CMK (cell line): ENCODE measurements at regions not wholly inside any gene's neighbourhood (a gene's known extent, or its start where the extent isn't known, plus 50 kb on each side); places are given as distances from the start of the nearest gene placed in this dataset.

ENCODE experiments used
- DNase-seq: peaks from one replicate; pipeline ENCODE4 v3.0.0-alpha.2; 2010; ENCODE audit warnings: low read depth

GRCh38 chr17:55829995-55830612, 79.3 kb downstream of the PCTP start:
- no peak for DNase-seq

- DNase-seq, result no peak
Measured at GRCh38 chr17:55830699-55831471, 80.0 kb downstream of the PCTP start.

- no peak for DNase-seq
Measured at GRCh38 chr17:55833306-55833705, 82.5 kb downstream of the PCTP start.

DNA sequence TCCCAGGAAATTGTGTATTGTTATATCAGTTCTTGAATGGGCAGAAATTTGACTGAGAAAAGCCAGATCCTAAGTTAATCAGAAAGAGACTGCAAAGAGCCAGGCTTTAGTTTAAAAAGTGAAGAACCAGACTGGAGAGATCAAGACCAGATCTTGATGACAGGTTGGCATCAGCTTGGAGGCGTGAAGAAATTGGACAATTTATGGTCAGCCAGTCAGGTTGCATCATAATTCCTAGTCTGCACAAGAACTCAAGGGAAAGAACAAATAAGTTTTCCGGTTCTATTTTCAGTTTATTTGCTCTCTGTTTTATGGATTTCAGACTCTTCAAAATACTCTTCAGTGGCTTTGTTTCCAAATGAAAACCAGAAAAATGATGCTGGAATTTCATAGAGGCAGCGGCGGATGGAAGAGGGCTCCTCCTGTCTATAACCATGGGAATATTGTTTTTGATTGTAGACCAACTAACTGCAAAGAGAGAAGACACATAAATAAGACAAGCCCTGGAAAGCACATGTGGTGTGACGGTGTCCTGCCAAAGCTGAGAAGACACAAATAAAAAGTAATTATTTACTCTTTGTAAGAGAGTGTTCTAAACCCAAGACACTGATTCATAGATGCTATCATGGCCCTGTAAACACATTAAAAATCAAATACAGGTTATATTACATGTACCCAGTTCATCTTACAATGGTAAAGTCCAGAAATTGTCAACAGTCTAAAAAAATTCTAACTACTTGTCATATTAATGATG, 91.7 kb downstream of the PCTP start:
- DNase-seq, result no peak

DNA sequence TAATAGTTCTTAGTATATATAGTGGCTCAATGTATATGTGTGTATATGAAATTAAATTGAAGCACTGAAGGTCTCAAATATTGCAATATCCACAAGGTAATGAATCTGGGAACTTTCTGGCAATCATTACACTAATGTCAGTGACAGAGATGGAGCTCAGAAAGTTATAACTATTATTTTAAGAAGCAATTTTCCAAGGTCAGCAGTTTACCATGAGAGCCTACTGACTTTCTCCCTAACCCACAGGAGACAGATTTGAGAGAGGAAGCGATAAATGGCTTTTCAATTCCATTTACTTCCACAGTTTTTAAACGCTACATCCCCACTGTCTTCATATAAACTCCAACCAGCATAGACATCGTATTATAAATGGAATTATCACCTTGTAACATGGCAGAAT, 92.9 kb downstream of the PCTP start:
- no peak for DNase-seq

GRCh38 chr17:55845385-55845784, 94.5 kb downstream of the PCTP start:
- DNase-seq, result no peak

GRCh38 chr17:55846745-55847144, 95.9 kb downstream of the PCTP start:
- DNase-seq, result no peak

DNA sequence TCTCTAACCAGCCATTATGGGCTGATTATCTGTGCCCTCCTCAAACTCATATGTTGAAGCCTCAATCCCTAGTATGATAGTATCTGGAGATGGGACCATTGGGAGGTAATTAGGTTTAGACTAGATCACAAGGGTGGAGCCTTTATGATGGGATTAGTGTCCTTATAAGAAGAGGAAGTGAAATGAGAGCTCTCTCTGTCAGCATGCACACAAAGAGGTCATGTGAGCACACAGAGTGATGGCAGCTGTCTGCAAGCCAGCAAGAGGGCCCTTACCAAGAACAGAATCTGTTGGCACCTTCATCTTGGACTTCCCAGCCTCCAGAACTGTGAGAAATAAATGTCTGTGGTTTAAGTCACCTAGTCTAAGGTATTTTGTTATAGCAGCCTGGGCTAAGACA, 101.9 kb downstream of the PCTP start:
- DNase-seq, result no peak

DNA sequence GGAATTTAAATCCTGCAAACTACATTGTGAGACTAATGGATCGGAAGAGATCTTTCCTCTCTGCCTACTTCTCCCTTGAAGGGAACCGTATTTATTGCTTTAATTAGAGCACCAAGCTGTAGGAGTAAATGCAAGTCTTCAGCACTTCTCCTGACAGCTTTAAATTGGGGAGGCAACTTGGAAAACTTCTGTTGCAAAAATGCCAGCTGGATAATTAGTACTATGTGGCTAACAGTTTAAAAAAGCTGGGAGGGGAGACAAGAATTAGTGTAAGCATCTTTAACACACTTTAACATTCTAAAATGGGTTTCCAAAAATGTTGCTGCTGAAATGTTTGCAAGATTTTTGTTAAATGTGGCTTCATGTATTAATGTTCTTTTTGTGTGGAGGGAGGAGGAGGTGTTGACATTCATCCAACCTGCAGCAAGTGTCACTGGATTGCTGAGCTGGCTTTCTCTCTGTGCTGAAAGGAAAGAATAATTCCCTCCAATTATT, 108.5 kb downstream of the PCTP start:
- DNase-seq, result no peak

- DNase-seq, result no peak
Measured at GRCh38 chr17:55865072-55865762, 114.4 kb downstream of the PCTP start.

DNA sequence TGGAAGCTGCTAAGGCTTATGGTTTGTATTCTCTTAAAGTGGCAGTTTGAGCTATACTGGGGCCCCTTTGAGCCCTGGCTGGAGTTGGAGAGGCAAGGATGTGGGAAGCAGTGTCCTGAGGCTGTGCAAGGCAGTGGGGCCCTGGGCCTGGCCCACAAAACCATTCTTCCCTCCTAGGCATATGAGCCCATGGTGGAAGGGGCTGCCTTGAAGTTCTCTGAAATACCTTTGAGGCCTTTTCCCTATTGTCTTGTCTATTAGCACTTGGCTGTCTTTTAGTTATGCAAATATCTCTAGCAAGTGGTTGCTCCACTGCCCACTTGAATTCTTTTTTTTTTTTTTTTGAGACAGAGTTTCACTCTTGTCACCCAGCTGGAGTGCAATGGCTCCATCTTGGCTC, 119.2 kb downstream of the PCTP start:
- no peak for DNase-seq

DNA sequence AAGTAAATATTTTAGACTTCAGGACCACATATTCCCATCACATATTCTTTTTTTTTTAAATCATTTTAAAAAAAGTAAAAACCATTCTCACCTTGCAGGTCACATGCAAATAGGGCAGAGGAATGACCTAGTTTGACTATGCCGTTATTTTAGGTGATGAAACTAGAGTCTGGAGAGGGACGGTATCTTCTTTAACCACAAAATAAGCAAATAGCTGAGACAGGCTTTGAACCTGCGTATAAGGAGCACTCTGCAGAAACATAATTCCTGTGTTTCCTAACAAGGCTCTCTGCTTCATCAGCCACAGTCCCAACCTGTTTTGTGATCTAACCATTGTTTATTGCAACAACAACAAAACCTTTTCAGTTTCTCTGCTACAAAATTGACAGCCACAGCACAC, 121.5 kb downstream of the PCTP start:
- DNase-seq, result no peak

- DNase-seq, result no peak
Measured at GRCh38 chr17:55873017-55873758, 122.3 kb downstream of the PCTP start.

- DNase-seq, result no peak
Measured at GRCh38 chr17:55883149-55883548, 132.3 kb downstream of the PCTP start.

DNA sequence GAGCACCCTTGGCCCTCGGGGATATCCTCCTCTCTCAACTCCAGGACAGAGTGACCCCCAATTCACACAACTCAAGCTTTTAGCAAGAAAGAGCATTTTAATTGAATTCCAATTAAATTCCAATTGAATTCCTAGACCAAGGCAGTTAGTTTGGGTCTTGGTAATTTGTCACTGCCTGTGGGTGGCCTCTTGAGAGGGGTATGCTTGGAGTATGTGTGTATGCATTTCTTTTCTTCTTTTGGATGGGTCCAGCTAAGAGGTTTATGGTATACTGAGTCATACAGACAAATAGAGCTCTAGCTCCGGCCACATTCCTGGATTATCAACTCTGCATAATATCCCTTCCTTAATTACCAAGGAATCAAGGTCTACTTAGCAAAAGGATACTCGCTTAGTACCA, 136.7 kb downstream of the PCTP start:
- no peak for DNase-seq

DNA sequence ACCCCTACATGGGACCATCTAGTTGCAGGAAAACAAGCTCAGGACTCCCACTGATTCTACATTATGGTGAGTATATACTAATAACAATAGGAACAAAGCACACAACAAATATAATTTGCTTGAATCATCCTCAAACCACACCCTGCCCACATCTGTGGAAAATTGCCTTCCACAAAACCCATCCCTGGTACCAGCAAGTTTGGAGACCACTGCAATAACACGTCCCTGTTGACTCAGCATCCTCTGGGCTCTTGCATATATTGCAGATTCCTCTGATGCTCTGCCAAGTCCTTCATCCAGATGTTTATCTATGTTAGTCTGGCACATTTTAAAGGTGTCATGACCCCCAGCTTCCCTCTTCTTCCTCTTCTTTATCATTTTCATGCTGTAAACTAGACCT, 138.4 kb downstream of the PCTP start:
- DNase-seq, result no peak

DNA sequence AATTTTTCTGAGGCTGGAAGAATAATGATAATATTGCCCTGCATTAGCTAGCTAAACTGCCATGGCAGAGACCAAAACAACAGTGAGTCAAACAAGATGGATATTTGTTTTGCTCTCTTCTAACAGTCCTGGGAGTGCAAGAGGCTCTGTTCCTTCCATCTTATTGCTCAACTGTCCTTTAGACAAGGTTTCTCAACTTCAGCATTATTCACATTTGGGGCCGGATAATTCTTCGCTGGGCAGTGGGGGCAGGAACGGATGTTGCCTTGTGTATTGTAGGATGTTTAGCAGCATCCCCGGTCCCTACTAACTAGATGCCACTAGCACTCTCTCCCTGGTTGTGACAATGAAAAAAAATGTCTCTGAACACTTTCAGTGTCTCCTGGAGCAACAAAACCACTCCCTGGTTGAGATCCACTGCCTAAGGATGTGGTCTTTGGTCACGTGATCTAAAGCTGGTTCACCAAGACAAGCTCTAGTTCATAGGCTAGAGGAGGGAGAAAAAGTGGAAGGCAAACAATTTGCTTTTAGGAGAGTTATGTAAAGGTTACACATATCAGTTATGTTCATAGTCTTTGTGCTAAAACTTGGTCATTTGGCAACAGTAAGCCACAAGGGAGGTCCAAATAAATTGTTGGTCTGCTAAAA, 144.4 kb downstream of the PCTP start:
- peak; percentile 24 for DNase-seq

DNA sequence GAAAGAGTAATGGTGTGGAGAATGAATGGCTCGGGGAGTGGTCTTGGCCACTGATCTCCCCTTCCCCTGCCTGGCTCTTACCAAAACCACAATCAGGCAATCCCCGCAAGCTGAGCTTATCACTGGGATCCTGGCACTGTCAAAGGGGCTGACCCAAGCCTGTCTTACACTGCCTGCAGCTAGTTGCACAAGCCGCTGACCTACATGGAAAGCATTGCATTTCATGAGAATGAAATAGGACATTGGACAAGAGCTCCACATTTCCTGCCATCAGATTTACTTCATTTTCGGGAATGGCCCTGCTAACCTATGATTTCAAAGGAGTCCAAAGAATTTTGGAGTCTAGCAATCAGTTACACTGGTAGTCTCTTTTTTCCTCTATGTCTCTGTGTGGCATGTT, 146.4 kb downstream of the PCTP start:
- no peak for DNase-seq

DNA sequence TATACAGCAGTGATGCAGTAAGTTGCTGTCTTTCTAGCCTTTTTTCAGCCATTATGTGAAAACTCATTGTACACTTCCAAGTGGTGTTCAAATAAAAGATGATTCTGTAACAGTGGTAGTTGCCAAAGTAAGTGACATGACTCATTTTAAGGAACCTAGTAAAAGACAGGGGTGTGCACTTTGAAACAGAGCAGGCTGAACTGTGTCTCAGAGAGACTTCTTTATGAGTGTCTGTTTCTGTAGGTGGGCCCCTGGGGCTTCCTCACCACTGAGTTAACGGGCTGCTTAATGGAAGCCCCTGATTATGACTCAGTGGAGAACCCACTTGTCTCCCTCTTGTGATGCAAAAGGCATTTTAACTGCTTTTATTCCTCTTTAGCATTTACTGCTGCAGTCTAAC, 147.3 kb downstream of the PCTP start:
- DNase-seq, result no peak

DNA sequence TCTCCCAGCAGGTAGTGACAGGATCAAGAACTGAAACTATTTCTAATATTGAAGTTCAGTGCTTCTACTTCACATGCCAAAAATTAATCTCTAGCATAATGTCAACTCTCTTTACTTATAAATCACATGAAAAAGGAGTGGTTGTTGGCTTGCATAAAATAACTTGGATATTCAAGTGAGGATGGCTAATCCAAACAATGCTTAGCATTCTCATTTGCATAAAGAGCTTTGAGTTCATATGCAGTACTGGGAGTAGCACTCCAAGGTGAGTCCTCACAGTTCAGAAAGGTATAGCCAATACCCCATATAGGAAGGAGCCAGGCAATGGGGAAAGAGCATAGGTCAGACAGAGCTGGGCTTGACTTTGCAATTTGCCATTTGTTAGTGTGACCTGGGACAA, 149.3 kb downstream of the PCTP start:
- DNase-seq, result no peak

DNA sequence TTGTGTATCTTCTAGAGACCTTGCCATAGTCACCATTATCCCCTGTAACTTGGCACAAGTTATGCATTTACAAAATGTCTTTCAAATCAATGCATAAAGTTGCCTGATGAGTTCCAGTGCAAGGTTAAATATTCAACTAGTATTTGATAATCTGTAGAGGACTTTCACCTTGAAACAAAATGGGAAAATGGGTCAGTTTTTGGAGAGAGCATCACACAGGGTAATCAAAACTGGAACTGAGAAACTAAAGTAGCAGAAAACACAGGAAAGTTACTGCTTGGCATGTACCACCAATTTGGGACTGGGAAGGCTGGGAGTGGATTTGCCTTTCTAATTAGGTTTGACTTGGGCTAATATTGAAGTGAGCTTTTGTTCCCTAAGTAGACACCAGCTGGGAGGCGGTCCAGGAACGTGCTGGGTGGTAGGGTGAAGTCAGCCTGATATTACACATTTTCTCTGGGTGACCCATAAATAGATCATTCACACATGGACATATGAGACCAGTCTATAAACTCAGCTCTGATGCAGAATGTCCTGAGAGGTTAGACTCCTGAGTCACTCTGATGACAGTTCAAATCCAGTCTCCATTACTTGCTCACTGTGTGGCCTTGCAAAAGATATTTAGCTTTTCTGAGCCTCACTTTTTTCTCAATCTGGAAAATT, 152.3 kb downstream of the PCTP start:
- DNase-seq, result no peak
